ENCODE measurements at regions not wholly inside any gene's neighbourhood (a gene's known extent, or its start where the extent isn't known, plus 50 kb on each side); places are given as distances from the start of the nearest gene placed in this dataset.

DNA sequence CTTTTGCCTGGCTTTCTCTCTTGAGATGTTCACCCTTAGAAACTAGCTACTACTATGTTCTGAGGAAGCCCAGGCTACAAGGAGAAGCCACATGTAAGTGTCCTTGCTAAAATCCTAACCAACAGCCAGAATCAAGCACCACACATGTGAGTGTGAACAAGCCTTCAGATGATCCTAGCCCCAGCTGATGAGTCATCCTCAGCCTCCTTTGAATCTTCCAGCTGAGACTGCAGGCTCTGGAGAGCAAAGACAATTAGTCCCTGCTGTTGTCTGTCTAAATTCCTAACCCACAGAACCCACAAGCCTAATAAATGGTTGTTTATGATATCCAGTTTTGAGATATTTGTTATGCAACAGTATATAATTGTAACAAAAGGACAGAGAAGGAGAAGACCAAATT lies 92.8 kb upstream of the TAC1 start:
- TF ChIP-seq POLR2A (IDR thresholded peaks at IDR 0.05; ENCODE audit: low read length) (no peak), GATA1 (IDR thresholded peaks at IDR 0.05; ENCODE audit: low read depth, low read length) (no peak)
